IMR-90 (cell line): ENCODE measurements at regions not wholly inside any gene's neighbourhood (a gene's known extent, or its start where the extent isn't known, plus 50 kb on each side); places are given as distances from the start of the nearest gene placed in this dataset.

Experiments
- CEBPB ChIP-seq: IDR thresholded peaks from 2 replicates; pipeline ENCODE4 v1.6.1; 2012; ENCODE audit warnings: low read depth, low read length, improper control_type of control experiment
- CHD1 ChIP-seq: IDR thresholded peaks from 2 replicates; pipeline ENCODE4 v1.6.1; 2012; ENCODE audit warnings: low read depth, low read length, improper control_type of control experiment
- FOS ChIP-seq: fragments of 150-350 bp; IDR thresholded peaks from 2 replicates; pipeline ENCODE4 v1.6.1; 2016; ENCODE audit warnings: low read depth, low read length
- MAFK ChIP-seq: IDR thresholded peaks from 2 replicates; pipeline ENCODE4 v1.6.1; 2012; ENCODE audit warnings: low read depth, low read length, improper control_type of control experiment
- NFE2L2 ChIP-seq: fragments of 150-350 bp; IDR thresholded peaks from 2 replicates; pipeline ENCODE4 v1.6.1; 2016; ENCODE audit warnings: low read depth, mild to moderate bottlenecking, low read length
- POLR2A ChIP-seq: IDR thresholded peaks from 2 replicates; pipeline ENCODE4 v1.6.1; 2012; ENCODE audit warnings: mild to moderate bottlenecking, low read depth, low read length
- RAD21 ChIP-seq: IDR thresholded peaks from 2 replicates; pipeline ENCODE4 v1.6.1; 2012; ENCODE audit warnings: low read length, improper control_type of control experiment
- RFX5 ChIP-seq: IDR thresholded peaks from 2 replicates; pipeline ENCODE4 v1.8.0; 2012; ENCODE audit warnings: low read depth, mild to moderate bottlenecking, low read length, moderate library complexity
- SMC3 ChIP-seq: fragments of 150-350 bp; IDR thresholded peaks from 2 replicates; pipeline ENCODE4 v1.6.1; 2016; ENCODE audit warnings: low read depth, mild to moderate bottlenecking, antibody characterized with exemption, low read length, moderate library complexity
- TF ChIP-seq, protein P1 (sequence below): conservative IDR thresholded peaks from 2 replicates; pipeline ENCODE4 v1.5.1; 2012; ENCODE audit warnings: mild to moderate bottlenecking, low read depth, low read length, improper control_type of control experiment
- TF ChIP-seq, protein P2 (sequence below): fragments of 150-350 bp; IDR thresholded peaks from 2 replicates; pipeline ENCODE4 v1.6.1; 2016; ENCODE audit warnings: low read depth, mild to moderate bottlenecking, low read length, moderate library complexity, borderline replicate concordance
- TF ChIP-seq, protein P3 (sequence below): fragments of 150-350 bp; IDR thresholded peaks from 2 replicates; pipeline ENCODE4 v1.6.1; 2017; ENCODE audit warnings: mild to moderate bottlenecking, antibody characterized with exemption, low read length, low read depth

DNA sequence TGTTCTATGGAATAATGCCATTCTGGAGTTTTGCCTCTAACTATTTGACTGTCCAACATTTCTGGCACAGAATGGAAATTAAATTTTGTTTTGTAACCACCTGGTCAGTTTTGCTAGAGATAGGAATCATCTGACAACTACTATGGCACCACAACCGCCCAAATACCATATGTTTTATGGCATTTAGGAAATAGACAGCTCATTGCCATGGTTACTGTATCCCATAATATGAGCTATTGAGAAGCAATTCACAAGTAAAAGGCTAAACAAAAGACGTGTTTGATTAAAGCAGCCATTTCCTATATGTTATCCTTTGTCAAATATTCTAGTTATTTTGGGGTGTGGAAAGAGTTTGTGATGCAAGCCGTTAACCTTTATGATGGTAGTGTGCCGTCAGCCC lies 1105.3 kb upstream of the LCORL start:
- TF ChIP-seq, protein P1, sequence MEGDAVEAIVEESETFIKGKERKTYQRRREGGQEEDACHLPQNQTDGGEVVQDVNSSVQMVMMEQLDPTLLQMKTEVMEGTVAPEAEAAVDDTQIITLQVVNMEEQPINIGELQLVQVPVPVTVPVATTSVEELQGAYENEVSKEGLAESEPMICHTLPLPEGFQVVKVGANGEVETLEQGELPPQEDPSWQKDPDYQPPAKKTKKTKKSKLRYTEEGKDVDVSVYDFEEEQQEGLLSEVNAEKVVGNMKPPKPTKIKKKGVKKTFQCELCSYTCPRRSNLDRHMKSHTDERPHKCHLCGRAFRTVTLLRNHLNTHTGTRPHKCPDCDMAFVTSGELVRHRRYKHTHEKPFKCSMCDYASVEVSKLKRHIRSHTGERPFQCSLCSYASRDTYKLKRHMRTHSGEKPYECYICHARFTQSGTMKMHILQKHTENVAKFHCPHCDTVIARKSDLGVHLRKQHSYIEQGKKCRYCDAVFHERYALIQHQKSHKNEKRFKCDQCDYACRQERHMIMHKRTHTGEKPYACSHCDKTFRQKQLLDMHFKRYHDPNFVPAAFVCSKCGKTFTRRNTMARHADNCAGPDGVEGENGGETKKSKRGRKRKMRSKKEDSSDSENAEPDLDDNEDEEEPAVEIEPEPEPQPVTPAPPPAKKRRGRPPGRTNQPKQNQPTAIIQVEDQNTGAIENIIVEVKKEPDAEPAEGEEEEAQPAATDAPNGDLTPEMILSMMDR: no peak
- no peak for TF ChIP-seq RAD21
- no peak for TF ChIP-seq POLR2A
- TF ChIP-seq CEBPB: no peak
- no peak for TF ChIP-seq MAFK
- no peak for TF ChIP-seq NFE2L2
- no peak for TF ChIP-seq FOS
- TF ChIP-seq, protein P2, sequence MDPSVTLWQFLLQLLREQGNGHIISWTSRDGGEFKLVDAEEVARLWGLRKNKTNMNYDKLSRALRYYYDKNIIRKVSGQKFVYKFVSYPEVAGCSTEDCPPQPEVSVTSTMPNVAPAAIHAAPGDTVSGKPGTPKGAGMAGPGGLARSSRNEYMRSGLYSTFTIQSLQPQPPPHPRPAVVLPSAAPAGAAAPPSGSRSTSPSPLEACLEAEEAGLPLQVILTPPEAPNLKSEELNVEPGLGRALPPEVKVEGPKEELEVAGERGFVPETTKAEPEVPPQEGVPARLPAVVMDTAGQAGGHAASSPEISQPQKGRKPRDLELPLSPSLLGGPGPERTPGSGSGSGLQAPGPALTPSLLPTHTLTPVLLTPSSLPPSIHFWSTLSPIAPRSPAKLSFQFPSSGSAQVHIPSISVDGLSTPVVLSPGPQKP: no peak
- no peak for TF ChIP-seq CHD1
- TF ChIP-seq, protein P3, sequence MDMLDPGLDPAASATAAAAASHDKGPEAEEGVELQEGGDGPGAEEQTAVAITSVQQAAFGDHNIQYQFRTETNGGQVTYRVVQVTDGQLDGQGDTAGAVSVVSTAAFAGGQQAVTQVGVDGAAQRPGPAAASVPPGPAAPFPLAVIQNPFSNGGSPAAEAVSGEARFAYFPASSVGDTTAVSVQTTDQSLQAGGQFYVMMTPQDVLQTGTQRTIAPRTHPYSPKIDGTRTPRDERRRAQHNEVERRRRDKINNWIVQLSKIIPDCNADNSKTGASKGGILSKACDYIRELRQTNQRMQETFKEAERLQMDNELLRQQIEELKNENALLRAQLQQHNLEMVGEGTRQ: no peak
- TF ChIP-seq SMC3: no peak
- TF ChIP-seq RFX5: no peak
